WTC11 (cell line): ENCODE measurements at regions not wholly inside any gene's neighbourhood (a gene's known extent, or its start where the extent isn't known, plus 50 kb on each side); places are given as distances from the start of the nearest gene placed in this dataset.

Source experiments
- ATAC-seq: fragments of 200-7000 bp; cut with Tn5 transposase; 2 replicates; pipeline ENCODE4 v1.10.0; 2021; ENCODE audit warnings: mild to moderate bottlenecking, moderate library complexity
- CTCF ChIA-PET: fragments of 300-600 bp; sonication (Branson Sonifier 250); formaldehyde crosslinking; loops from one replicate; lab custom pipeline; 2021; ENCODE audit warnings: antibody characterized with exemption; lab: Charles Lee
- POLR2A ChIA-PET: fragments of 350-600 bp; sonication (Branson Sonifier 250); formaldehyde crosslinking; loops from one replicate; lab custom pipeline; 2021; ENCODE audit warnings: antibody characterized with exemption; lab: Charles Lee
- DNase-seq: peaks from one replicate; pipeline ENCODE4 v3.0.0; 2021; ENCODE audit warnings: low spot score
- H3K27ac Mint-ChIP-seq: 2 replicates; pipeline ENCODE4 v1.8.0; 2021; ENCODE audit warnings: mixed read lengths
- H3K27me3 Mint-ChIP-seq: 2 replicates; pipeline ENCODE4 v1.8.0; 2021; ENCODE audit warnings: low read depth, mild to moderate bottlenecking, moderate library complexity, mixed read lengths
- H3K36me3 Mint-ChIP-seq: 2 replicates; pipeline ENCODE4 v1.8.0; 2021; ENCODE audit warnings: mixed read lengths
- H3K4me1 Mint-ChIP-seq: 2 replicates; pipeline ENCODE4 v1.8.0; 2022; ENCODE audit warnings: mixed read lengths
- H3K4me3 Mint-ChIP-seq: 2 replicates; pipeline ENCODE4 v1.8.0; 2021; ENCODE audit warnings: mild to moderate bottlenecking, moderate library complexity, mixed read lengths
- H3K9me3 Mint-ChIP-seq: 2 replicates; pipeline ENCODE4 v1.8.0; 2021; ENCODE audit warnings: mixed read lengths
- ATF3 ChIP-seq: sonication (generic); formaldehyde crosslinking; conservative IDR thresholded peaks from 2 replicates; pipeline ENCODE4 v1.8.1; 2022; ENCODE audit warnings: mild to moderate bottlenecking, missing genetic modification reagents
- ESRRA ChIP-seq: sonication (generic); formaldehyde crosslinking; IDR thresholded peaks from 2 replicates; pipeline ENCODE4 v1.8.1; 2022; ENCODE audit warnings: mild to moderate bottlenecking, missing genetic modification reagents, borderline replicate concordance
- FOXJ3 ChIP-seq: sonication (generic); formaldehyde crosslinking; IDR thresholded peaks from 2 replicates; pipeline ENCODE4 v1.9.0; 2021; ENCODE audit warnings: missing genetic modification reagents, mild to moderate bottlenecking, borderline replicate concordance
- GABPB1 ChIP-seq: sonication (generic); formaldehyde crosslinking; IDR thresholded peaks from 2 replicates; pipeline ENCODE4 v1.8.1; 2023; ENCODE audit warnings: mild to moderate bottlenecking, missing genetic modification reagents
- JAZF1 ChIP-seq: fragments of 250-450 bp; sonication (Bioruptor Pico); IDR thresholded peaks from 2 replicates; pipeline ENCODE4 v1.9.0; 2021; ENCODE audit warnings: moderate library complexity, mild to moderate bottlenecking, inconsistent platforms
- NR2C2 ChIP-seq: sonication (generic); formaldehyde crosslinking; IDR thresholded peaks from 2 replicates; pipeline ENCODE4 v1.8.0; 2022; ENCODE audit warnings: mild to moderate bottlenecking, missing genetic modification reagents
- NR3C1 ChIP-seq: sonication (generic); formaldehyde crosslinking; conservative IDR thresholded peaks from 2 replicates; pipeline ENCODE4 v1.8.1; 2023; ENCODE audit warnings: low read depth, mild to moderate bottlenecking, missing genetic modification reagents
- RORB ChIP-seq: fragments of 250-450 bp; sonication (Bioruptor Pico); IDR thresholded peaks from 2 replicates; pipeline ENCODE4 v1.9.0; 2021; ENCODE audit warnings: mild to moderate bottlenecking
- SMAD4 ChIP-seq: sonication (generic); formaldehyde crosslinking; IDR thresholded peaks from 2 replicates; pipeline ENCODE4 v1.8.0; 2022; ENCODE audit warnings: mild to moderate bottlenecking, missing genetic modification reagents
- TEAD4 ChIP-seq: sonication (generic); formaldehyde crosslinking; IDR thresholded peaks from 2 replicates; pipeline ENCODE4 v1.8.0; 2022; ENCODE audit warnings: mild to moderate bottlenecking, missing genetic modification reagents
- TP53 ChIP-seq: sonication (generic); formaldehyde crosslinking; IDR thresholded peaks from 2 replicates; pipeline ENCODE4 v1.8.1; 2023; ENCODE audit warnings: mild to moderate bottlenecking, missing genetic modification reagents
- ZBTB43 ChIP-seq: sonication (generic); formaldehyde crosslinking; IDR thresholded peaks from 2 replicates; pipeline ENCODE4 v1.8.1; 2023; ENCODE audit warnings: mild to moderate bottlenecking, missing genetic modification reagents
- ZNF671 ChIP-seq: fragments of 250-450 bp; sonication (Bioruptor Pico); IDR thresholded peaks from 2 replicates; pipeline ENCODE4 v1.8.0; 2021; ENCODE audit warnings: mild to moderate bottlenecking
- TF ChIP-seq, protein P1 (sequence below): sonication (generic); formaldehyde crosslinking; IDR thresholded peaks from 2 replicates; pipeline ENCODE4 v1.8.1; 2023; ENCODE audit warnings: mild to moderate bottlenecking, missing genetic modification reagents, borderline replicate concordance
- TF ChIP-seq, protein P2 (sequence below): fragments of 250-450 bp; sonication (Bioruptor Pico); IDR thresholded peaks from 2 replicates; pipeline ENCODE4 v1.9.0; 2021; ENCODE audit warnings: moderate library complexity, mild to moderate bottlenecking, inconsistent platforms, borderline replicate concordance
- TF ChIP-seq, protein P3 (sequence below): sonication (generic); formaldehyde crosslinking; IDR thresholded peaks from 2 replicates; pipeline ENCODE4 v1.8.0; 2022; ENCODE audit warnings: mild to moderate bottlenecking, missing genetic modification reagents
- TF ChIP-seq, protein P4 (sequence below): sonication (generic); formaldehyde crosslinking; IDR thresholded peaks from 2 replicates; pipeline ENCODE4 v1.8.1; 2022; ENCODE audit warnings: mild to moderate bottlenecking, missing genetic modification reagents, moderate library complexity, borderline replicate concordance
- TF ChIP-seq, protein P5 (sequence below): sonication (generic); formaldehyde crosslinking; conservative IDR thresholded peaks from 2 replicates; pipeline ENCODE4 v1.8.1; 2023; ENCODE audit warnings: mild to moderate bottlenecking, low read depth, missing genetic modification reagents, moderate library complexity

- TF ChIP-seq, protein P1, sequence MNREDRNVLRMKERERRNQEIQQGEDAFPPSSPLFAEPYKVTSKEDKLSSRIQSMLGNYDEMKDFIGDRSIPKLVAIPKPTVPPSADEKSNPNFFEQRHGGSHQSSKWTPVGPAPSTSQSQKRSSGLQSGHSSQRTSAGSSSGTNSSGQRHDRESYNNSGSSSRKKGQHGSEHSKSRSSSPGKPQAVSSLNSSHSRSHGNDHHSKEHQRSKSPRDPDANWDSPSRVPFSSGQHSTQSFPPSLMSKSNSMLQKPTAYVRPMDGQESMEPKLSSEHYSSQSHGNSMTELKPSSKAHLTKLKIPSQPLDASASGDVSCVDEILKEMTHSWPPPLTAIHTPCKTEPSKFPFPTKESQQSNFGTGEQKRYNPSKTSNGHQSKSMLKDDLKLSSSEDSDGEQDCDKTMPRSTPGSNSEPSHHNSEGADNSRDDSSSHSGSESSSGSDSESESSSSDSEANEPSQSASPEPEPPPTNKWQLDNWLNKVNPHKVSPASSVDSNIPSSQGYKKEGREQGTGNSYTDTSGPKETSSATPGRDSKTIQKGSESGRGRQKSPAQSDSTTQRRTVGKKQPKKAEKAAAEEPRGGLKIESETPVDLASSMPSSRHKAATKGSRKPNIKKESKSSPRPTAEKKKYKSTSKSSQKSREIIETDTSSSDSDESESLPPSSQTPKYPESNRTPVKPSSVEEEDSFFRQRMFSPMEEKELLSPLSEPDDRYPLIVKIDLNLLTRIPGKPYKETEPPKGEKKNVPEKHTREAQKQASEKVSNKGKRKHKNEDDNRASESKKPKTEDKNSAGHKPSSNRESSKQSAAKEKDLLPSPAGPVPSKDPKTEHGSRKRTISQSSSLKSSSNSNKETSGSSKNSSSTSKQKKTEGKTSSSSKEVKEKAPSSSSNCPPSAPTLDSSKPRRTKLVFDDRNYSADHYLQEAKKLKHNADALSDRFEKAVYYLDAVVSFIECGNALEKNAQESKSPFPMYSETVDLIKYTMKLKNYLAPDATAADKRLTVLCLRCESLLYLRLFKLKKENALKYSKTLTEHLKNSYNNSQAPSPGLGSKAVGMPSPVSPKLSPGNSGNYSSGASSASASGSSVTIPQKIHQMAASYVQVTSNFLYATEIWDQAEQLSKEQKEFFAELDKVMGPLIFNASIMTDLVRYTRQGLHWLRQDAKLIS (CRISPR knock-in tag), result no peak
- no peak for TF ChIP-seq SMAD4 (CRISPR knock-in tag)
Observed at GRCh38 chr4:162793571-162793970, 373.1 kb downstream of the NAF1 start (continued).

DNA sequence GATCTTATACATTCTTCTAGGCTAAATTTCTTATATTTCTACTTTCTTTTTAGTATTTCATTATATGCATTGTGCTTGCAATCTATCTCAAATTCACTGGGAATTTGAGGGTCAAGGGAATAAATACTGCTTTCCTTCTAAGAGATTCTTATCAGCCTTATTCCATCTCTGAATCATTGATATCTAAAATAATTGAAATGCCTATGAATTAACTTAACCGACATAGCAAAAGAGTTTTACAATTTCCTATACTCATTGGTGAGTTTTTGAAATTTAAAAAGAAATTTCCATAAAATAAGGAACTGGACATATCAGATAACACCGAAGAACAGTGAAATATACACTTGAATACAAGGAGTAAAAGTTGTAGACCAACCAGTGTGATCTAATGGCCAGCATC is 373.7 kb downstream of the NAF1 start:
- no peak for DNase-seq
- POLR2A ChIA-PET, result no interaction called here
- TF ChIP-seq JAZF1 (CRISPR knock-in tag), result no peak
- TF ChIP-seq, protein P2, sequence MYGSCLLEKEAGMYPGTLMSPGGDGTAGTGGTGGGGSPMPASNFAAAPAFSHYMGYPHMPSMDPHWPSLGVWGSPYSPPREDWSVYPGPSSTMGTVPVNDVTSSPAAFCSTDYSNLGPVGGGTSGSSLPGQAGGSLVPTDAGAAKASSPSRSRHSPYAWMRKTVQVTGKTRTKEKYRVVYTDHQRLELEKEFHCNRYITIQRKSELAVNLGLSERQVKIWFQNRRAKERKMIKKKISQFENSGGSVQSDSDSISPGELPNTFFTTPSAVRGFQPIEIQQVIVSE (CRISPR knock-in tag), result no peak
- TF ChIP-seq, all 79 proteins: peak for 0
- CTCF ChIA-PET, result no interaction called here
- H3K36me3 Mint-ChIP-seq, result no peaks in the 10 kb centered on the region
- H3K4me3 Mint-ChIP-seq, result no peak overlapping the region
- no peaks in the 10 kb centered on the region for H3K9me3 Mint-ChIP-seq
- 0 out of 2 replicates have a peak, but pooled peaks cover 3% of the 10 kb centered on the region for H3K4me1 Mint-ChIP-seq
- no peak overlapping the region for H3K27ac Mint-ChIP-seq
- ATAC-seq, result no peak
- no peaks in the 10 kb centered on the region for H3K27me3 Mint-ChIP-seq

GRCh38 chr4:162791226-162791625 is 375.5 kb downstream of the NAF1 start:
- ChIA-PET POLR2A (no interaction called here), CTCF (no interaction called here)
- Mint-ChIP-seq H3K4me3 (no peak overlapping the region), H3K36me3 (no peaks in the 10 kb centered on the region), H3K27me3 (no peaks in the 10 kb centered on the region), H3K9me3 (no peaks in the 10 kb centered on the region), H3K27ac (no peak overlapping the region), H3K4me1 (no peaks in the 10 kb centered on the region)
- ATAC-seq (no peak), DNase-seq (no peak)
- TF ChIP-seq NR3C1, result no peak
- TF ChIP-seq FOXJ3 (CRISPR knock-in tag), result no peak
- TF ChIP-seq, protein P2 (CRISPR knock-in tag), result no peak
- no peak for TF ChIP-seq RORB (CRISPR knock-in tag)
- TF ChIP-seq, protein P3, sequence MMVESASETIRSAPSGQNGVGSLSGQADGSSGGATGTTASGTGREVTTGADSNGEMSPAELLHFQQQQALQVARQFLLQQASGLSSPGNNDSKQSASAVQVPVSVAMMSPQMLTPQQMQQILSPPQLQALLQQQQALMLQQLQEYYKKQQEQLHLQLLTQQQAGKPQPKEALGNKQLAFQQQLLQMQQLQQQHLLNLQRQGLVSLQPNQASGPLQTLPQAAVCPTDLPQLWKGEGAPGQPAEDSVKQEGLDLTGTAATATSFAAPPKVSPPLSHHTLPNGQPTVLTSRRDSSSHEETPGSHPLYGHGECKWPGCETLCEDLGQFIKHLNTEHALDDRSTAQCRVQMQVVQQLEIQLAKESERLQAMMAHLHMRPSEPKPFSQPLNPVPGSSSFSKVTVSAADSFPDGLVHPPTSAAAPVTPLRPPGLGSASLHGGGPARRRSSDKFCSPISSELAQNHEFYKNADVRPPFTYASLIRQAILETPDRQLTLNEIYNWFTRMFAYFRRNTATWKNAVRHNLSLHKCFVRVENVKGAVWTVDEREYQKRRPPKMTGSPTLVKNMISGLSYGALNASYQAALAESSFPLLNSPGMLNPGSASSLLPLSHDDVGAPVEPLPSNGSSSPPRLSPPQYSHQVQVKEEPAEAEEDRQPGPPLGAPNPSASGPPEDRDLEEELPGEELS (CRISPR knock-in tag), result no peak

GRCh38 chr4:162787120-162787519 is 379.6 kb downstream of the NAF1 start:
- Mint-ChIP-seq H3K4me3 (no peak overlapping the region), H3K27me3 (no peaks in the 10 kb centered on the region), H3K27ac (no peak overlapping the region), H3K9me3 (no peaks in the 10 kb centered on the region), H3K36me3 (no peaks in the 10 kb centered on the region), H3K4me1 (peaks cover 12% of the 10 kb centered on the region)
- DNase-seq (no peak), ATAC-seq (no peak)
- POLR2A ChIA-PET, result no interaction called here
- CTCF ChIA-PET, result no interaction called here
- TF ChIP-seq GABPB1 (CRISPR knock-in tag) (no peak), TP53 (CRISPR knock-in tag) (no peak), ZNF671 (CRISPR knock-in tag) (no peak), ESRRA (CRISPR knock-in tag) (no peak), TEAD4 (no peak), ATF3 (CRISPR knock-in tag) (no peak), NR2C2 (CRISPR knock-in tag) (no peak), ZBTB43 (CRISPR knock-in tag) (no peak)
- TF ChIP-seq, protein P4, sequence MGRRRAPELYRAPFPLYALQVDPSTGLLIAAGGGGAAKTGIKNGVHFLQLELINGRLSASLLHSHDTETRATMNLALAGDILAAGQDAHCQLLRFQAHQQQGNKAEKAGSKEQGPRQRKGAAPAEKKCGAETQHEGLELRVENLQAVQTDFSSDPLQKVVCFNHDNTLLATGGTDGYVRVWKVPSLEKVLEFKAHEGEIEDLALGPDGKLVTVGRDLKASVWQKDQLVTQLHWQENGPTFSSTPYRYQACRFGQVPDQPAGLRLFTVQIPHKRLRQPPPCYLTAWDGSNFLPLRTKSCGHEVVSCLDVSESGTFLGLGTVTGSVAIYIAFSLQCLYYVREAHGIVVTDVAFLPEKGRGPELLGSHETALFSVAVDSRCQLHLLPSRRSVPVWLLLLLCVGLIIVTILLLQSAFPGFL (CRISPR knock-in tag), result no peak
- TF ChIP-seq, protein P5, sequence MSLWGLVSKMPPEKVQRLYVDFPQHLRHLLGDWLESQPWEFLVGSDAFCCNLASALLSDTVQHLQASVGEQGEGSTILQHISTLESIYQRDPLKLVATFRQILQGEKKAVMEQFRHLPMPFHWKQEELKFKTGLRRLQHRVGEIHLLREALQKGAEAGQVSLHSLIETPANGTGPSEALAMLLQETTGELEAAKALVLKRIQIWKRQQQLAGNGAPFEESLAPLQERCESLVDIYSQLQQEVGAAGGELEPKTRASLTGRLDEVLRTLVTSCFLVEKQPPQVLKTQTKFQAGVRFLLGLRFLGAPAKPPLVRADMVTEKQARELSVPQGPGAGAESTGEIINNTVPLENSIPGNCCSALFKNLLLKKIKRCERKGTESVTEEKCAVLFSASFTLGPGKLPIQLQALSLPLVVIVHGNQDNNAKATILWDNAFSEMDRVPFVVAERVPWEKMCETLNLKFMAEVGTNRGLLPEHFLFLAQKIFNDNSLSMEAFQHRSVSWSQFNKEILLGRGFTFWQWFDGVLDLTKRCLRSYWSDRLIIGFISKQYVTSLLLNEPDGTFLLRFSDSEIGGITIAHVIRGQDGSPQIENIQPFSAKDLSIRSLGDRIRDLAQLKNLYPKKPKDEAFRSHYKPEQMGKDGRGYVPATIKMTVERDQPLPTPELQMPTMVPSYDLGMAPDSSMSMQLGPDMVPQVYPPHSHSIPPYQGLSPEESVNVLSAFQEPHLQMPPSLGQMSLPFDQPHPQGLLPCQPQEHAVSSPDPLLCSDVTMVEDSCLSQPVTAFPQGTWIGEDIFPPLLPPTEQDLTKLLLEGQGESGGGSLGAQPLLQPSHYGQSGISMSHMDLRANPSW (CRISPR knock-in tag), result no peak
